KMS-11 (cell line): ENCODE measurements at regions not wholly inside any gene's neighbourhood (a gene's known extent, or its start where the extent isn't known, plus 50 kb on each side); places are given as distances from the start of the nearest gene placed in this dataset.

Experiments used
- H2AFZ ChIP-seq: fragments of 200-600 bp; sonication (generic); 2 replicates; pipeline ENCODE4 v1.6.1; 2016; ENCODE audit warnings: antibody characterized with exemption, mixed run types, low read depth
- H3K27ac ChIP-seq: fragments of 200-600 bp; sonication (generic); 2 replicates; pipeline ENCODE4 v1.6.1; 2016; ENCODE audit warnings: mild to moderate bottlenecking, mixed run types
- H3K27me3 ChIP-seq: fragments of 200-600 bp; sonication (generic); 2 replicates; pipeline ENCODE4 v1.6.1; 2017; ENCODE audit warnings: mild to moderate bottlenecking, low read depth, mixed run types, moderate library complexity; ENCODE audit not compliant: insufficient read depth
- H3K36me3 ChIP-seq: fragments of 200-600 bp; sonication (generic); 2 replicates; pipeline ENCODE4 v1.6.1; 2017; ENCODE audit warnings: mild to moderate bottlenecking, mixed run types; ENCODE audit not compliant: insufficient read depth
- H3K4me1 ChIP-seq: fragments of 200-600 bp; sonication (generic); 2 replicates; pipeline ENCODE4 v1.6.1; 2016; ENCODE audit warnings: mild to moderate bottlenecking, low read depth, mixed run types; ENCODE audit not compliant: poor library complexity, severe bottlenecking
- H3K4me2 ChIP-seq: fragments of 200-600 bp; sonication (generic); 2 replicates; pipeline ENCODE4 v1.7.0; 2016; ENCODE audit warnings: mild to moderate bottlenecking, mixed run types
- H3K4me3 ChIP-seq: fragments of 200-600 bp; sonication (generic); IDR thresholded peaks from 2 replicates; pipeline ENCODE4 v1.6.1; 2017; ENCODE audit warnings: low read depth, low read length, mixed read lengths; ENCODE audit not compliant: insufficient read depth
- H3K79me2 ChIP-seq: fragments of 200-600 bp; sonication (generic); 2 replicates; pipeline ENCODE4 v1.6.1; 2016; ENCODE audit warnings: low read depth, mixed run types; ENCODE audit not compliant: insufficient read depth
- H3K9ac ChIP-seq: fragments of 200-600 bp; sonication (generic); 2 replicates; pipeline ENCODE4 v1.6.1; 2016; ENCODE audit warnings: mild to moderate bottlenecking, mixed run types
- H4K20me1 ChIP-seq: fragments of 200-600 bp; sonication (generic); 2 replicates; pipeline ENCODE4 v1.6.1; 2016; ENCODE audit warnings: mild to moderate bottlenecking, mixed run types; ENCODE audit not compliant: insufficient read depth
- CTCF ChIP-seq: fragments of 200-600 bp; sonication (generic); conservative IDR thresholded peaks from 2 replicates; pipeline ENCODE4 v1.6.1; 2017; ENCODE audit warnings: low read depth, mild to moderate bottlenecking, antibody characterized with exemption, low read length, moderate library complexity, mixed read lengths

- Histone ChIP-seq H3K27me3 (no peaks in the 10 kb centered on the region), H3K79me2 (no peaks in the 10 kb centered on the region), H3K4me3 (no peak overlapping the region), H3K36me3 (no peaks in the 10 kb centered on the region), H3K4me2 (no peak overlapping the region), H2AFZ (no peak overlapping the region), H3K4me1 (no peaks in the 10 kb centered on the region), H4K20me1 (no peaks in the 10 kb centered on the region), H3K9ac (no peak overlapping the region), H3K27ac (no peak overlapping the region)
- no peak for TF ChIP-seq CTCF
Observed at GRCh38 chr5:68961762-68962161, 132.1 kb upstream of the SLC30A5 start.

GRCh38 chr5:68962757-68963484 lies 130.9 kb upstream of the SLC30A5 start:
- Histone ChIP-seq H3K79me2 (no peaks in the 10 kb centered on the region), H3K27ac (no peak overlapping the region), H3K36me3 (no peaks in the 10 kb centered on the region), H3K27me3 (no peaks in the 10 kb centered on the region), H3K4me1 (no peaks in the 10 kb centered on the region), H3K9ac (no peak overlapping the region), H3K4me2 (no peak overlapping the region), H3K4me3 (no peak overlapping the region), H4K20me1 (no peaks in the 10 kb centered on the region), H2AFZ (no peak overlapping the region)
- peak; percentile 71 for TF ChIP-seq CTCF

- Histone ChIP-seq H3K27ac (no peak overlapping the region), H3K27me3 (no peaks in the 10 kb centered on the region), H4K20me1 (no peaks in the 10 kb centered on the region), H3K9ac (no peak overlapping the region), H3K36me3 (no peaks in the 10 kb centered on the region), H3K79me2 (no peaks in the 10 kb centered on the region), H2AFZ (no peak overlapping the region), H3K4me1 (no peaks in the 10 kb centered on the region), H3K4me3 (no peak overlapping the region), H3K4me2 (no peak overlapping the region)
- no peak for TF ChIP-seq CTCF
Observed at GRCh38 chr5:68964679-68965078, 129.1 kb upstream of the SLC30A5 start.

GRCh38 chr5:68965926-68966325 lies 127.9 kb upstream of the SLC30A5 start:
- no peak overlapping the region for H3K9ac ChIP-seq
- no peak overlapping the region for H3K4me2 ChIP-seq
- H3K27me3 ChIP-seq, result no peaks in the 10 kb centered on the region
- H4K20me1 ChIP-seq, result no peaks in the 10 kb centered on the region
- no peaks in the 10 kb centered on the region for H3K79me2 ChIP-seq
- no peaks in the 10 kb centered on the region for H3K4me1 ChIP-seq
- TF ChIP-seq CTCF, result no peak
- H3K4me3 ChIP-seq, result no peak overlapping the region
- H3K36me3 ChIP-seq, result no peaks in the 10 kb centered on the region
- H3K27ac ChIP-seq, result no peak overlapping the region
- H2AFZ ChIP-seq, result no peak overlapping the region
